ENCODE measurements at regions not wholly inside any gene's neighbourhood (a gene's known extent, or its start where the extent isn't known, plus 50 kb on each side); places are given as distances from the start of the nearest gene placed in this dataset.

- TF ChIP-seq CTCF (IDR thresholded peaks at IDR 0.05; ENCODE audit: insufficient read depth in 1 of 2, low read depth in 1 of 2, low read length in 1 of 2, severe bottlenecking in 1 of 2, unreplicated experiment in 1 of 2): no peak
- no peaks in the 10 kb centered on the region for H3K4me1 Mint-ChIP-seq (ENCODE audit: low read depth, unreplicated experiment)
- DNase-seq: no peak
- H3K4me3 ChIP-seq (ENCODE audit: low read depth, low read length): no peak overlapping the region
- H3K27me3 ChIP-seq (replicated peaks; ENCODE audit: control insufficient read depth, insufficient read depth, low read length): no peaks in the 10 kb centered on the region
- no peak overlapping the region for H3K27ac Mint-ChIP-seq (ENCODE audit: unreplicated experiment)
- no peaks in the 10 kb centered on the region for H3K27me3 Mint-ChIP-seq (ENCODE audit: insufficient read depth, unreplicated experiment)
- H3K4me1 ChIP-seq: no peaks in the 10 kb centered on the region
- intact Hi-C loops (cut with micrococcal nuclease; ENCODE audit: unreplicated experiment): no loop called here
- H3K36me3 Mint-ChIP-seq (ENCODE audit: insufficient read depth, unreplicated experiment): peaks cover 6% of the 10 kb centered on the region
- POLR2A ChIA-PET: no interaction called here
- no peaks in the 10 kb centered on the region for H3K9me3 Mint-ChIP-seq (ENCODE audit: unreplicated experiment)
- no peaks in the 10 kb centered on the region for H3K9me3 ChIP-seq
- no peak overlapping the region for H3K4me3 Mint-ChIP-seq (ENCODE audit: unreplicated experiment)
- CTCF ChIA-PET: no interaction called here
- H3K36me3 ChIP-seq (ENCODE audit: control insufficient read depth, insufficient read depth, low read length): no peaks in the 10 kb centered on the region
- BruUV-seq (replicated peaks): no TSS peak
Observed at GRCh38 chr3:159896543-159896942, 92.1 kb upstream of the IL12A start.

GRCh38 chr3:159897331-159898075 is 91.1 kb upstream of the IL12A start:
- TF ChIP-seq CTCF (IDR thresholded peaks at IDR 0.05; ENCODE audit: insufficient read depth in 1 of 2, low read depth in 1 of 2, low read length in 1 of 2, severe bottlenecking in 1 of 2, unreplicated experiment in 1 of 2): no peak
- CTCF ChIA-PET: no interaction called here
- Mint-ChIP-seq H3K36me3 (ENCODE audit: insufficient read depth, unreplicated experiment) (peaks cover 6% of the 10 kb centered on the region), H3K4me1 (ENCODE audit: low read depth, unreplicated experiment) (no peaks in the 10 kb centered on the region), H3K9me3 (ENCODE audit: unreplicated experiment) (no peaks in the 10 kb centered on the region), H3K27me3 (ENCODE audit: insufficient read depth, unreplicated experiment) (no peaks in the 10 kb centered on the region), H3K27ac (ENCODE audit: unreplicated experiment) (no peak overlapping the region), H3K4me3 (ENCODE audit: unreplicated experiment) (no peak overlapping the region)
- no peaks in the 10 kb centered on the region for H3K27me3 ChIP-seq (replicated peaks; ENCODE audit: control insufficient read depth, insufficient read depth, low read length)
- DNase-seq: no peak
- BruUV-seq (replicated peaks): no TSS peak
- no peak overlapping the region for H3K4me3 ChIP-seq (ENCODE audit: low read depth, low read length)
- no peaks in the 10 kb centered on the region for H3K4me1 ChIP-seq
- intact Hi-C loops (cut with micrococcal nuclease; ENCODE audit: unreplicated experiment): no loop called here
- POLR2A ChIA-PET: no interaction called here
- H3K9me3 ChIP-seq: no peaks in the 10 kb centered on the region
- H3K36me3 ChIP-seq (ENCODE audit: control insufficient read depth, insufficient read depth, low read length): no peaks in the 10 kb centered on the region

GRCh38 chr3:159898147-159898546 is 90.5 kb upstream of the IL12A start:
- H3K4me3 ChIP-seq (ENCODE audit: low read depth, low read length): no peak overlapping the region
- BruUV-seq (replicated peaks): no TSS peak
- ChIA-PET CTCF (interaction anchor here (1.1 kb wide), 1 partner anchor 12 kb away, joined by 3 read pairs; no protein-coding TSS in a partner anchor), POLR2A (no interaction called here)
- Mint-ChIP-seq H3K27ac (ENCODE audit: unreplicated experiment) (no peak overlapping the region), H3K36me3 (ENCODE audit: insufficient read depth, unreplicated experiment) (peaks cover 6% of the 10 kb centered on the region), H3K9me3 (ENCODE audit: unreplicated experiment) (no peaks in the 10 kb centered on the region), H3K4me1 (ENCODE audit: low read depth, unreplicated experiment) (no peaks in the 10 kb centered on the region), H3K27me3 (ENCODE audit: insufficient read depth, unreplicated experiment) (no peaks in the 10 kb centered on the region), H3K4me3 (ENCODE audit: unreplicated experiment) (no peak overlapping the region)
- intact Hi-C loops (cut with micrococcal nuclease; ENCODE audit: unreplicated experiment): no loop called here
- H3K9me3 ChIP-seq: no peaks in the 10 kb centered on the region
- no peaks in the 10 kb centered on the region for H3K4me1 ChIP-seq
- no peaks in the 10 kb centered on the region for H3K36me3 ChIP-seq (ENCODE audit: control insufficient read depth, insufficient read depth, low read length)
- TF ChIP-seq CTCF (IDR thresholded peaks at IDR 0.05; ENCODE audit: insufficient read depth in 1 of 2, low read depth in 1 of 2, low read length in 1 of 2, severe bottlenecking in 1 of 2, unreplicated experiment in 1 of 2): no peak
- H3K27me3 ChIP-seq (replicated peaks; ENCODE audit: control insufficient read depth, insufficient read depth, low read length): no peaks in the 10 kb centered on the region; the same call in 1 of the 2 replicates
- no peak for DNase-seq
